Kidney epithelial cell (primary cell): ENCODE measurements at regions not wholly inside any gene's neighbourhood (a gene's known extent, or its start where the extent isn't known, plus 50 kb on each side); places are given as distances from the start of the nearest gene placed in this dataset.
A peak's percentile ranks its signal among the peaks of the same experiment; 100 is the strongest.

Experiments
- DNase-seq: peaks from one replicate; pipeline ENCODE4 v3.0.0-alpha.2; 2010; ENCODE audit warnings: low read depth
- H3K27me3 ChIP-seq: 2 replicates; pipeline ENCODE4 v1.6.0; 2011; ENCODE audit warnings: low read length; ENCODE audit not compliant: control insufficient read depth, insufficient read depth
- H3K36me3 ChIP-seq: 2 replicates; pipeline ENCODE4 v1.5.1; 2011; ENCODE audit warnings: low read length; ENCODE audit not compliant: control insufficient read depth, insufficient read depth
- H3K4me3 ChIP-seq: 2 replicates; pipeline ENCODE4 v1.5.1; 2011; ENCODE audit warnings: low read depth, mild to moderate bottlenecking, control low read depth, low read length
- CTCF ChIP-seq: IDR thresholded peaks from 2 replicates; pipeline ENCODE4 v1.5.1; 2011; ENCODE audit warnings: mild to moderate bottlenecking, moderate library complexity, low read length, control low read depth, inconsistent platforms; ENCODE audit not compliant: insufficient read depth, poor library complexity, severe bottlenecking

- no peak for TF ChIP-seq CTCF
- no peak overlapping the region for H3K4me3 ChIP-seq
- H3K27me3 ChIP-seq: peaks cover 14% of the 10 kb centered on the region
- no peaks in the 10 kb centered on the region for H3K36me3 ChIP-seq
- no peak for DNase-seq
These were observed 534.5 kb upstream of the SEMA6D start for GRCh38 chr15:47182818-47183217.

GRCh38 chr15:47184003-47184907, 533.0 kb upstream of the SEMA6D start:
- Histone ChIP-seq H3K4me3 (peak overlapping the region; percentile 43), H3K27me3 (peaks cover 14% of the 10 kb centered on the region), H3K36me3 (no peaks in the 10 kb centered on the region)
- DNase-seq: no peak
- no peak for TF ChIP-seq CTCF

DNA sequence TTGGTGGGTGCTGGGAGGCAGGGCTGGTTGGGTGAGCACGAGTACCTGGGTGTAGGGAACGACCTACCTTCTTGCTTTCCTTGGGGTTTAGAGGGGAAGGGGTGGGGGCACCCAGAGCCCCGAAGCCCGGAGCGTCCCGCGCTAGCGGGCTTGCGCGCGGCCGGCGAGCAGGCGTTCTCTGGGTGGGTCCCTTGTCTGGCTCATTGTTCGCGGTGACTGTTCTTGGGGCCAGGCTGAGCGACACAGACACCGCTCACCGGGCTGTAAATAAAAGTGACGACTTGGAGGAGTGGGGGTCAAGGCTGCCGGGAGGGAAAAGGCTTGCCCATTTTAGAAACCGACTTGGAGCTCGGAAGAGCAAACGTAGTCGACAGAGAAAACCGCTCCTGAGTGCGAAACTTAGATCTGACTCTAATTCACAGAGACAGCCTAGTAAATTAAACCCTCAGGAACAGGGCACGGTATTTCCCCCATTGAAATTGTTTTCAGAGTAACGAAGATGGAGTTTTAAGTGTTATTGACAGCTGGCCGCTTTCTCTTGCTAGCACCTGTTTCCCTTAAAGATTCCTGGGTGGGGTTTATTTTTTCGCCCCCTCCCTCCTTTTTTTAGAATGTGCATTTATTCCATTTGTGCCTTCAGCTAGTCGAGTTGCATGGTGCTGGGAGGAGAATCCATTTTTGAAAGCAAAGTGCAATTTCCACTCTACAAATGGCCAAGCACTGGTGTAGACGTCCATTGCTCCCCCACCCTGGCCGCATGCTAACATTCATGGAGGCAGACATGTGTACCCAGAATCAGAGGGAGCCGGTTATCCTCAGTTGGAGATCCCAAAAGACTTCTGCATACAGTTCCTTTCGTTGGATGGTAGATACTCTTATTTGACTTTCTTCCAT, 532.1 kb upstream of the SEMA6D start:
- peak overlapping the region; percentile 43 for H3K4me3 ChIP-seq
- peaks cover 14% of the 10 kb centered on the region for H3K27me3 ChIP-seq
- no peak for DNase-seq
- TF ChIP-seq CTCF: no peak
- no peaks in the 10 kb centered on the region for H3K36me3 ChIP-seq

DNA sequence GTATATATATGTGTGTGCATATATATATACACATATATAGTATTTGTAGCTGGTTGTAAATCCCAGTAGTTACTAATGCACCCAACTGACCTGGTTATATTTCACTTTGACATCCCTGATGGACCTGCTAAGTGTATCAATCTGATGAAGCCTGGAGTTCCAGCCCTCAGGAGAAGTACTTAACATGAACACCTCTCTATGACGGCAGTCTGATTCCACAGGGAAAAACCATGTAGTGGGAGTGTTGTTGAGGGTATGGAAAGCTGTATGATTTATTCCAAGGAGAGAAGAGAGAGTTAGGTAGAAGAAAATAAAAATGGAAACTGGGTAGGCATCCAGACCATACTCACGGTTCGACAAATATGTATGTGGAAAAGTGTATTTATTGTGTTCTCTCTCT, 531.2 kb upstream of the SEMA6D start:
- Histone ChIP-seq H3K27me3 (peaks cover 14% of the 10 kb centered on the region), H3K36me3 (no peaks in the 10 kb centered on the region), H3K4me3 (no peak overlapping the region)
- TF ChIP-seq CTCF: no peak
- no peak for DNase-seq

GRCh38 chr15:47188758-47189507, 528.4 kb upstream of the SEMA6D start:
- Histone ChIP-seq H3K27me3 (peaks cover 12% of the 10 kb centered on the region), H3K36me3 (no peaks in the 10 kb centered on the region), H3K4me3 (no peak overlapping the region)
- no peak for TF ChIP-seq CTCF
- no peak for DNase-seq
